Activated CD8-positive, alpha-beta memory T cell treated with anti-CD3 and anti-CD28 coated beads, Interleukin-2, amount 50 U/mL, for 24 hours (primary cell): ENCODE measurements at regions not wholly inside any gene's neighbourhood (a gene's known extent, or its start where the extent isn't known, plus 50 kb on each side); places are given as distances from the start of the nearest gene placed in this dataset.

Experiments used
- DNase-seq: peaks from one replicate; pipeline ENCODE4 v3.0.0-alpha.2; 2020; ENCODE audit errors: extremely low read depth

DNA sequence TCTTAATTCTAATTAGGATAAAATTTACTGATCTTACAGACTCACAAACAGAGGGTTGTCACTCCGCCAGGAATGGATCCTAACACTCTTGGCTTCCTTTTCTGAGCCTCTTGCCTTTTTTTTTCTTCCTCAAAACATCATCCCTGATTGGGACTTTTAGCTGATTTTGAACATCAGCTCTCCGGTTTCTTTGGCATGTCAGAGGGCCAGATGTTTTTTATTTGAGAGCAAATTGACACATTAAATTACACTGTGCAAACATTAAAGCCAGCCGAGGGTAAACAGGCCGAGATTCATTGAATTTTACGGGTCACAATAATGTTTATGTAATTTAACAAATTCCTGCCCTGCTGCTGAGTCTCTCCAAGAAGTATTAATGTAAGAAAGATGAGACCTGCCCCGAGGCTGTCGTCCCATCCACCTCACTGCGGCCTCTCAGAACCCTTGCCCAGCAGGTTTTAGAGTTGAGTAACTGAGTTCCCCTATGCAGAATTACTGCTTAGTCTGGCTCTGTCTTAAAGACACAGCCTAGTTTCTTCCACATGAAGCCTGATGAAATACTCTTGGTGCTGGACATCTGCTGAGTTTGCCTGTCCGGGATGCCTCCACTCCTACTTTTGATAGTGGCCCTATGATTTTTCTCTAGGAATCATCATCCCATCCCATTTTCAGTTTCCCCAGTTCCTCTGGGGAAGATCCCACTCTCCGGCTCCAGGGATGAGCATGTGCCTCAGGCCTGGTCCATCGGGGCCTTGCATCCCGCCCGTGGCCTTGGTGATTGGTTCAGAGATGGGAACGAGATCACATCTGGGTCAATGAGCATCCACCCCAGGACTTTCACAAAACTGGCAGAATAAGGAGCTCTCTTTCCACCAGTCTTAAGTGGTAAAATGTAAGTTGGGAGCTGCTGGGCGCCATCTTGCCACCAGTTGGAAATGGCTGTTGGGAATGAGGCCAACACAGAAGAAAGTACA lies 226.6 kb upstream of the TLE3 start:
- no peak for DNase-seq

DNA sequence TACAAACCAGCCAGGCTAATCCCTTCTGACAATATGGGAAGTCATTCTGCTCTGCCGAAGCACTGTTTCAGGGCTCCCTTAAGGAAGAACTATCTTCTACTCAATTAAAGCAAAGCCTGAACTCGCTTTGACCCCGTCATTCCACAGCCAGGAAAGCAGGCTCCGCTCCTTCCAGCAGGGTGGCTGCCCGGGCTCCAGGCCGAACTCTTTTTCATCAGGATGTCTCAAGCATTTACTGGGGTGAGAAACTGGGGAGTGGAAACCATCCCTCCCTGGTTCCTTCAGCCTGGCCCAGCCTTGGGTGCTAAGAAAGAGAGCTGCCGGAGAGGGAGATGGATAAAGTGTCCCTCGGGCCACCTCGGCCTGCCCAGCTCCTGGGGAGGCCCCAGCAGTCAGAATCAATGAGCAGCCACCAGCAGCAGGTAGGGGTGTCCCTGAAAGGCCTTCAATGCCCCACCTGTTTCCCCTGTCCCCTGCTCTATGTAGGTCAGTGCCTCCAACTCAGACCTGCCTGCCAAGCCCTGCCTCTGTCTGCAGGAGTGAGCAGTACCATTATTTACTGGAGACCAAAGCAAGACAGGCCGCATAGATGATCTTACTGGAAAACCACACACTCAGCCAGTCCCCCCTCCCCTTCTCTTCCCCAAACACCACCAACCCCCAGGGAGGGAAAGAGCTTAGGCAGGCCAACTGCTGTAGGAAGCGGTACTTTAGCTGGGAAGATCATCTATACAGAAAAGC lies 225.6 kb upstream of the TLE3 start:
- no peak for DNase-seq

DNA sequence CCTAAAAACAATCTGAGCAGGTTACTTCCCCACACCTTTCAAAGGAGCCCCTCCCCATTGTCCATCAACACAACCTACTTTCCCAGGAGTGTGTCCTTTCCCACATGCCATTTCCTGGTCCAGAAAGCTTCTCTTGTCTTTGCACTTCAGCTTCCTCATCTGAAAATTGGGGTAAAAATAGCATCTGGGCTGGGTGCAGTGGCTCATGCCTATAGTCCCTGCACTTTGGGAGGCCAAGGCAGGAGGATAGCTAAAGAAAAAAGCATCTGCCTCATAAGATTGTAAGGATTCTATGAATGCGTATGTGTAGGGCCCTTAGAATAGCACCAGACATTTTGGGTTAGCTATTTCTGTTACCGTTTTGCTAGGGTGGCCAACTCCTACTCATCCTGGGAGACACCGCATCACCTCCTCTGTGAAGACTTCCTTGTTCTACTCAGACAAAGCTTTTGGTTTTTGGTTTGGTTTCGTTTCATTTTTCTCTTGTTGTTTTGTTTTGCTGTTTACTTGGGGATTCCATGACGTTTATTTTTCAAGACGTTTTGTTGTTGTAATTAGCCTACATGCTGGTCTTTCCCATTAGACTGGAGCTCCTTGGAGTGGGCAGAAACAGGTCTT lies 224.4 kb upstream of the TLE3 start:
- DNase-seq, result no peak

DNA sequence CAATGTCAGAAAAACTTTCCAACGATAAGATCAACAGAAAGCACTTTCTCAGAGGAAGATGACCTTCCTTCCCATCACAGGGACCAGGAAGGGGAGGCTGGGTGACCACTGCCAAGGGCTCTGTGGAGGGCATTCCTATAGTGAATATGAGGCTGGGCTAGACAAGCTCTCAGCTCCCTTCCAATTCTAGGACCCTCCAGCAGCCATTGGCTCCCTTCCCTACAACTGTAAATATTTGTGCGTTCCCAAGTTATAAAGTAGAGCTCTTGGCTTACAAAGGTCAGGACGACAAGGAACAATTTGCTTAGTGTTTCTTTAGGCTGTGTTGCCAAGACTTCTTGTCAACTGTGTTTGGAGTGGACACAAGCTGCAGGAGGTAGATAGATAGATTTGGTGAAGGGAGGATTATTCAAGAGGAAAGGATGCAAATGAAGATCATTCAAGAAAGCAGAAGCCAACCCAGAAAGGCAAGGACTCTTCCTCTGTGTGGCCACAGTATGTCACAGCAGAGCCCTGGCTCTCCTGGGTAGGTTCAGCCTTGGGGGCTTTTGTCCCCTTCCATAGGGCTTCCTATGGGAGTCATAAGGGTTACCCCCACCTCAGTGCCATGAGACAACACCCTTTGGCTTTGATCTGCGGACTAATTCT lies 223.6 kb upstream of the TLE3 start:
- DNase-seq, result no peak

DNA sequence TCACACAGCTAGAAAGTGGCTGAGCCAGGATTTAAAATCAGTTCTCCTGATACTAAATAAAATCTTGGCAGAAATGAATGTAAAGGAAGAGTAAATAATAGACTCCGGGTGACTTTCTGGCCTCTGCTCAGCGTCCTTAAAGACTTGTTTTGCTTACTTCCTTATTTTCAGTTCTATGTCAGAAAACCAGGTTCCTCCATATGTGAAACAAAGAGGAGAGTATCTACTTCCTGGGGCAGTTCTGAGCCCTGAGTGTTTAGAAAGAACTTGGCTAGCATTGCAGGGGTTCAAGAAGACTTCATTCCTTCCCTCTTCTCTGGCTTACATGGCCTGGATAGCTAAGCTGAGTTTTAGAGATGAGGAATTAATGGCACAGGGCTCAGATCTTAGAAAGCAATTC lies 222.8 kb upstream of the TLE3 start:
- no peak for DNase-seq

DNA sequence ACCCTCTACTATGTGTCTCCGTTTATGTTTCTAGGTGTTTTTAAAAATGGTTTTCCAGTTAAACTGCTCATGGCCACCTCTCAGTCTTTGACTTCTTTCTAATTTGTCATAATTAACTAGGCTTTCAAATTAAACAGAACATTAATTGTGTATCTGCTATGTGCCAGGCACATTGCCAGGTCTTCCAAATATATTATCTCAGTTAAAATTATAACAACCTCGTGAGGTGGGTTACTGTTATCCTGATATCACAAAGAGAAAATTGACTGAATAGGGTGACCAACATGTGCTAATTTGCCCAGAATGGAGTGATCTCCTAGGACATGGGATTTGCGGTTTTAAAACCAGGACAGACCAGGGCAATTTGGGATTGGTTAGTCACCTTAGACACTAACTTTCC lies 222.4 kb upstream of the TLE3 start:
- DNase-seq, result no peak

DNA sequence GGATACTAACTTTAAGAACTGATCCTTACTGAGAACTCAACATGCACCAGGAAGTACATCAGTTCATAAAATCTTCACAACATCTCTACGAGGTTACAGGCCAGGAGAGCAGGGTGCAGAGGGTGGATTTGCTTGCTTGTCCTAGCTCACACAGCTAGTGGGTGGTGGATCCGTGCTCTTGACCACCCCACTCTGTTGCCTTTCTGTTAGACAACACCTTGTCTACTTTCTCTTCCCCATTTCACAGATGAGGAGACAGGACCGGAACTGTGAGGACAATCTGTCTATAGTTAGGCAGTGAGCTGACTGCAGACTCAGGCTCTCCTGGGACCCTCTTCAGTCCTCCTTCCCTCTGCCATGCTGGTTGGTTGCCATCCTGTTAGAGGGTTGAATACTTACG lies 221.7 kb upstream of the TLE3 start:
- DNase-seq, result no peak

DNA sequence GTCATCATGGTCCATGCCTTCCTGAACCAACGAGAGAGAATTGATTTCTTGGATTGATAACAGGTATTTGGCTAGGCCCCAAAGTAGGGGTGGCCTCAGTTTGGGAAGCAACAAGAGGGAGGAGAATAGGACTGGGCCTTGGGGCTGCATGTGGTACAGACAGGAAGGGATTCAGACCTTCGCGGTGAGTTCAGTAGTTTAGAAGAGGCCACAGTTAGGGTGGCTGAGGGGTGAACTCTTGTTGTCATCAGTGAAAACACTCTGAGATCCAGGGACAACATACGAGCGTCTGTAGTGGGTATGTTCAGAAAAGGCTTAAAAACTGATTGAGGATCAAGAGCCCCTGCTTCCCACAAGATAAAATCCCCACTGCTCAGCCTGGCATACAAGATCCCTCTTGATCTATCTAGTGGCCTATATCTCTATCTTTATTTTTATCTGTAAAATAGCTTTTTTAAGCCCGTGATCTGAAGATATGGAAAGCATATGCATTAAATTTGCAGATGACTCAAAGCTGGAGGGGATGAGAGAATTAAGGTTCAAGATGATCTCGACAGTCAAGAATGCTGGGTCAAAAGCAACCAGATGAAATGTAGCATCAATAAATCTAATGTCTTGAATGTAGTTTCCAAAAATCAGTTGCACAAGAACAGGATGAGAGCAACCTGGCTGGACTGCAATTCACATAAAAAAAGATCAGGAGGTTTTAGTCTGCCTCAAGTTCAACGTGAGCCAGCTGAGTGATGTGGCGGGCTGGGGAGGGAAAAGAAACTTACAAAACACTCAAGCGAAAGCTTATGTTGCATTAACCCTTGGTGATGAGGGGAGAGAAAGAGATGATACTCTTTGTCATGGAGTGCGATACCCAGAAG lies 221.1 kb upstream of the TLE3 start:
- DNase-seq, result no peak

DNA sequence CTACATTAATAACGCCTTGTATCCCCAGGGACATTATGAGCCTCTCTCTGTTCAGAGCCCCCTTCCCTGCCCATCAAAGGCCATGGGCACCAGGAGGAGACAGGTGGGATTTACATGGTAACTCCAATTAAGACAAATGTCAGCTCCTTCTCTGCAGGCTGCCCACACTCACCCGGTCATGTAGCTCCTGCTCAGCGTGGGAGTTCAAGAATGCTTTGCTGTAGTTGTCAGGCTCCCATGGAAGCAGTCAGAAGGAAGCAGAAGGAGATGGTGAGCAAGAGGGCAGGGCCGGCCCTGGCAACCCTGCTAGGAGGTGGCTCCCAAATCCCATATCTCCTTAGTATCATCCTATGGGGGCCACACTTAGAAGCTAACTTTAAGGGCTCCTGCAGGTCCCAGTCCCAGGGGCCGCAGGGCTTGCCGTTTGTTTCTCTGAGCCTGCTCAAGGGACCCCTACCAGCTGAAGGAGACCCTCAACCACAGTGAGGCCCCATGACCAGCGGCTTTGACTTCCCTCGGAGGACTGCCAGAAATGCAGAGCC lies 218.4 kb upstream of the TLE3 start:
- no peak for DNase-seq

DNA sequence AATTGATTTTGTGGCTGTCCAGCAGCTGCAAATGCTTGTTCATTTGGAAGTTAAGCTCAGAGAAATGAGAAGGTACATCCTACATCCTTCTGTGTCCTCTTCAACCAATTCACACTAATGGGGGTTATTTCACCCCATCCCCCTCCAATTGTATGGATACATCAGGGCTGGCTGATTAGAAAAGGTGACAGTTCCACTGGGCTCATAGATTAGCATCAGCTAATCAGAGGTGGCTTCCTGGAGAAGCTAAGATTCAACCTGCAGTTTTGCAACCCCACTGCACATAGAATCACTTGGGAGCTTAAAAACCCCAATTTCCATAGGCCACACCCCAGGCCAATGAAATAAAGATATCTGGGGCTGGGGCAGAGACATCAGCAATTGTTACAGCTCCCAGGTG lies 217.7 kb upstream of the TLE3 start:
- no peak for DNase-seq

DNA sequence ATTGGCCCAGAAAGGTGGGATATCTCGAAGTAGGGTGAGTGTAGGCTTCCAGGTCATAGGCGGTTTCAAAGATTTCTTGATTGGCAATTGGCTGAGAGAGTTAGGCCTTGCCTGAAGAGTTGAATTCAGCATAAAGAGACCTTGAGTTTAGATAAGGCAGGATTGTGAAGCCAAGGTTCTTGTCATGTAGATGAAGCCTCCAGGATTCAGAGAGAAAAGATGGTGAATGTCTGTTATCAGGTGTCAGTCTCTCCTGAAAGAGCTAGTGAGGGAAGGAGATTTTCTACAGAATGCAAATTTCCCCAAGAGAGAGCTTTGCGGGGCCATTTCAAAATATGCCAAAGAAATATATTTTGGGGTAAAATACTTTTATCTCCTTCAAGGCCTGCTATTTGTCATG lies 217.0 kb upstream of the TLE3 start:
- no peak for DNase-seq

DNA sequence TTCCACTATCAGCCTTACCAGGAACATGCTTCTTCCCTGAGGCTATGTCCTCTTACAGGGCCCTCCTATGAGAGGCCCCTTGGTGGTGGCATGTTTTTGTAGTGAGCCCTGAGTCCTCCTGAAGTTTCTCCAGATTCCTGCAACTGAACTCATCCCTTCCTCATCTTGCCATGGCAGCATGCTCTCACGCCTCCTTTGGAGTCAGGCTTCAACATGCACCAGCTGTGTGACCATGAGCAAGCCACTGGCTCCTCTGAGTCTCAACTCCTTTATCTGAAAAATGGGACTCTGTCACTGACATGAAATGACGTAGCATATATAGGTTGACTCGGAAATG lies 216.3 kb upstream of the TLE3 start:
- no peak for DNase-seq

DNA sequence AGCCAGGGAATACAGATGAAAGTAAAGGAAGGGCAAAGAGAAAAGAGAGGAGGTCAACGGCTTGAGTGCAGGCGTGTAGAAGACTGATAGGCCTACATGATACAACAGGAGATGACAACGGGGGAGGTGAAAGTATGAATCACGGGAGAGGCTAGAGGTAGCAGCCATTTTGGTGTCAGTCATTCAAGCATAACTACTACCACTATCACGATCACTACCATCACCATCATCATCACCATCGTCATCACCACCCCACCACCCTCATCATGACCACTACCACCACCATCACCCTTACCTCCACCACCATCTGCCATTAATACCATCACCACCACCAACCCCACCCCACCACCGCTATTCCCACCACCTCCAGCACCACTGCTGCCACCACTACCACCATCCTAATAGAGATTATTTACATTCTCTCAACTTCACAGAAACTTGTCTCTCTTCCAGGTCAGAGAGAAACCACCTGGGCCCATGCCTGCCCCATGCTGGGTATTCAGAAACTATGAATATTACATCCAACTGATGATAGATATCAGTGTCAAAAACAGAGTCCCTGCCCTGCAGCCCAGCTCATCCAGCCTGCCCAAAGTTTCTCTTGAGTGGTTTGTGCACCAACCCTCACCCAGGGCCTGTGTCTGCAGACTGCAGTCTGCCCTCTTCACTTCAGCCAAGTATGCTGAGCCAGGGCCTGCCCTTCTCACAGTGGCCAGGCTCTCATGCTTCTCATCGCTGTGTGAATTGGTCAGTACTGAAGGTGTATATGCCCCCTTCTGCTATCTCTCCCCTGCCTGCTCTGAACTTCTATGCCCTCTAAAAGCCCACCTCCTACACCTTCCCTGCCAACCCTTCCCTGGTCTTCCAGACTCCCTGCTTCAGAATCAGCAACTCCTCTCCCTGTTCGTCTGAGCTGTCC lies 215.6 kb upstream of the TLE3 start:
- no peak for DNase-seq

DNA sequence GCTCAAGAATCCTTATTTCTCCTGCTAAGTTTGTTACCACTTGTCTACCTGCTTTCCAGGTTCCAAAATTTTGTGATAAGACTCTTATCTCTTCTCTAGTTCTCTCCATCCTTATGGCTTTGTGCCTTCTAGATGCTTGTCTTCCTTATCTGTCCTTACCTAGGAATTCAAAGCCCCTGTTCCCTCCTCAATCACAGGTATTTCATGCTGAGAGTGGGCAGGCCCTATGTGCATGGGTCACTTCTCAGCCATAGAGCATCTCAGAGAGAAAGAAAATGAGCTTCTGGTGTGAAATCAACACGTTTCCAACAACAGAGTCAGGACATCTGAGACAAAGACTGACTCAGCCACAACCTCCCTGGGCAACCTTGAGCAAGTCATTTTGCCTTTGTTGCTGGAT lies 214.1 kb upstream of the TLE3 start:
- no peak for DNase-seq

DNA sequence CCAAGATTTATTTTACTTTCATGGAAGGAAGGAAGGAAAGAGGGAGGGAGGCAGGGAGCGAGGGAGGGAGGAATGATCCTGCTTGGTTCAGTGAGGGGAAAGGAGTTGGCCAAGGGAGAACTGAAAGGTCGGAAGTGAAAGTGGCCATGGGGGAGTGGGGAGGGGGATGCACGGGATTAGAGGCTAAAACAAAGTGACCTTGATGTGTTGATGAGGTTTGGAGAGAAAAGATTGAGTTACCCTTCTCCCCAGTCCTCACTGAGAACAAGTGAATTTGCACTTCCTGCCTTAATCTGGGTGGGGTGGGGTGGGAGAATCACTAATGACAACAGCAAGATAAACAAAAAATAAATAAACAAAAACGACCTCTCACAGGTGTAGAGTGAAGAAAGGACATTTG lies 212.0 kb upstream of the TLE3 start:
- DNase-seq, result no peak

DNA sequence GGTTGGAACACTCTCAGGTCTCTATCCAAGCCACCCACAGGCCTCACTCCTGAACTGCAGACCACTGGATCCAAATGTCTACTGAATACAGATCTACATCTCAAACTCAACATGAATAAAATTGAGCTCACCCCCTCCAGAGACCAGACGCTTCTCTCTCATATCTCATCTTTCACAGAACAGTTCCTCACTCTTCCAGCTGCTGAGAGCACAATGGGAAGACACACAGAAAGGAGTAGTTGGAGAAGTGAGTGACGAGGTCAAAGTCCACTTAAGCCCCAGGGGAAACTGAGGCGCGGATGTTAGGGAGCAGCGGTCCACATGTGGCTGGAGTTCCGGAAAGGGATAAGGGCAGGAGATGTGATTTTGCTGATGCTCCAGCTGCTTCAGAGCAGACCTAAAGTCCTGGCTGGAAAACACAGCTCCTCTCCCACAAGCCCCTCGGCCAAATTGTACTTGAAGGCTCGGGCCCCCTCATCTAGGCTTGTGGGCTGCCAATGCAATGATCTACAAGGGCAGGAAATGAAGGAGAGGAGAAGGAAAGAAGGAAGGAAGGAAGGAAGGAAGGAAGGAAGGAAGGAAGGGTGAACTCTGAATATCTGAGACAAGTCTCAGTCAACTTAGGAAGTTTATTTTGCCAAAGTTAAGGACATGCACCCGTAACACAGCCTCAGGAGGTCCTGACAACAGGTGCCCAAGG lies 211.2 kb upstream of the TLE3 start:
- DNase-seq, result no peak

DNA sequence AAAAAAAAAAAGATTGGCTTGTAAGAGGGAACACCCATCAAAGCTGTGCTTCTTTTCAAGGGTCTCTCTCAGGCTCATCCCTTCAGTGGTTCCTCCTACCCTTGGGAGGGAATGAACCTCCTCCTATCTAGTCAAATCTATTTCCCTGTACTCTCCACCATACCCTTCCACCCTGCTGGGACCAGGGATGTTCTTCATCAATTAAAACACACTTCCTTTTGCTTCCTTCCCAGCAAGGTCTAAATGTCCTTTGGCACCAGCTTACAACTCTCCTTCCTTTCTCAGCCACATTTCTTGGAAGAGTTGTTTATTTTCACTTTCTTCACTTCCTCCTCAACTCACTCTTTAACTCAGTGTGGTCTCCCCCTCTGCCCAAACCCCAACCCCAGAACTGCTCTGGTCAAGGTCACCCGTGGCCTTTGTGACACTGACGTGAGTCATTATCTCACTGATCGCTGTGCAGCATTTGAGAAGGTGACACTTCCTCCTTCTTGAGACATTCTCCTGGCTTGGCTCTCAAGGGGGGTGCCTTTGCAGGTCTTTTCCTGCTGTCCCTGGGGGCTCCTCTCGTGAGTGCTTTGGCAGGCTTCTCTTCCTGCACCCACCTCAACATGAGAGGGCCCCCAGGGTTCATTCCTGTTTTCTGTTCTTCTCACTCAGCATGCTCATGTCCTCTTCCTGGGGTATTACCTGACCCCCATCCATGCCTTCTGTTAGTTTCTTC lies 210.5 kb upstream of the TLE3 start:
- no peak for DNase-seq

DNA sequence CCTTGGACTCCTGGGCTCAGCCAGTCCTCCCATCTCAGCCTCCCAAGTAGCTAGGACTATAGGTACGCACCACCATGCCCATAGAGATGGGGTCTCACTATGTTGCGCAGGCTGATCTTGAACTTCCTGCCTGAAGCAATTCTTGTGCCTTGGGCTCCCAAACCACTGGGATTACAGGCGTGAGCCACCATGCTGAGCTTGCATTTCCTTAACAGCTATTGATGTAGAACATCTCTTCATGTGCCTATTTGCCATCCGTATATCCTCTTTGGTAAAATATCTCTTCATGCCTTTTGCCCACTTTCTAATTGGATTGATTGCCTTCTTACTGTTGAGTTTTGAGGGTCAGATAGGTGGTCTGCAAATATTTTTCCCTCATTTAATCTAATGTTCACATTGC lies 208.9 kb upstream of the TLE3 start:
- no peak for DNase-seq

DNA sequence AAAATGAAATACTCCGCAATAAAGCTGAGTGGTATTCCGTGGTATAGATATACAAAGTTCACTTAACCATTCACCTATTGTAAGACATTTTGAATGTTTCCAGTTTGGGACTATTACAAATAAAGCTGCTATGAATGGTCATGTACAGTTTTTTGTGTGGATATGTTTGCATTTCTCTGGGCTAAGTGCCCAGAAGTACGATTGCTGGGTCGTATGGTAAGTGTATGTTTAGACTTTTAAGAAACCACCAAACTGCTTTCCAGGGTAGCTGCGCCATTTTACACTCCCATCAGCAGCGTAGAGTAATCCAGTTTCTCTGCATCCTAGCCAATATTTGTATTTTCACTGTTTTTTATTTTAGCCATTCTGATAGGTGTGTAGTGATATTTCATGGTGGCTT lies 208.4 kb upstream of the TLE3 start:
- no peak for DNase-seq
